ENCODE measurements at regions not wholly inside any gene's neighbourhood (a gene's known extent, or its start where the extent isn't known, plus 50 kb on each side); places are given as distances from the start of the nearest gene placed in this dataset.
A peak's percentile ranks its signal among the peaks of the same experiment; 100 is the strongest.

DNA sequence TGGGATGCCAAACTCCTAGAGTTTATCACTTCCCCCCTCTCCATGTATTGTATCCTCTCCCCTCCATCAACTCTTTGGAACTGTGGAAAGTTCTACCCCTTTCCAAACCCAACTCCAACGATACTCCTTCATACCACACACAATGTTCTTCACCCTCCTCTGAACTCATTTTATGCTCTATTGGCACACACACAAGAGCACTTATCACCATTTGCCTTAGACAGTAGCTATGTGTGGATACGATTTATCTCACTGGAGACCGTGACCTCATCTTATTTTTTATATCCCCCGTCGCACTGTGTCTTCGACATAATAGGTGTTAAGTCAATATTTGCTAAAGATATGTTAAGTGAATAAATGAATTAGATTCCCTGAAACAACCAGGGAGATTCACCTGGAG, 316.5 kb upstream of the PROK2 start:
- Histone ChIP-seq H3K23ac (ENCODE audit: insufficient read length) (no peak overlapping the region), H4K8ac (ENCODE audit: extremely low read depth, insufficient read depth, low read length) (no peak overlapping the region), H3K18ac (ENCODE audit: extremely low read depth, low read length) (no peak overlapping the region), H3K4me3 (ENCODE audit: extremely low read depth in 1 of 4, insufficient read depth in 2 of 4, low read depth in 3 of 4, low read length in 4 of 4) (no peak overlapping the region), H3K79me2 (ENCODE audit: control insufficient read depth in 1 of 2, insufficient read depth in 2 of 2, low read length in 2 of 2) (no peaks in the 10 kb centered on the region), H2BK12ac (ENCODE audit: low read depth, low read length) (no peak overlapping the region), H3K23me2 (ENCODE audit: low read depth, low read length) (peaks cover 8% of the 10 kb centered on the region), H3K27ac (ENCODE audit: low read depth, low read length) (no peak overlapping the region), H3K14ac (ENCODE audit: insufficient read length) (no peak overlapping the region), H3K56ac (replicated peaks; ENCODE audit: insufficient read length, low read depth, low read length) (no peak overlapping the region), H2BK20ac (ENCODE audit: low read length) (no peak overlapping the region), H2BK5ac (ENCODE audit: low read depth, low read length) (no peak overlapping the region), H2BK15ac (ENCODE audit: low read length) (no peak overlapping the region), H3K4ac (replicated peaks; ENCODE audit: insufficient read length, low read depth, low read length) (no peak overlapping the region), H4K20me1 (replicated peaks in 1 of 2; ENCODE audit: control insufficient read depth in 1 of 2, insufficient read depth in 2 of 2, low read length in 2 of 2) (no peaks in the 10 kb centered on the region), H2BK120ac (replicated peaks; ENCODE audit: low read depth, low read length) (no peak overlapping the region), H2AFZ (ENCODE audit: low read length) (no peak overlapping the region), H3K36me3 (ENCODE audit: control insufficient read depth in 2 of 4, insufficient read depth in 4 of 4, low read length in 3 of 4) (no peaks in the 10 kb centered on the region), H3K4me1 (replicated peaks in 1 of 4; ENCODE audit: control insufficient read depth in 3 of 4, insufficient read depth in 4 of 4, low read length in 3 of 4) (peaks cover 0 to 2% (median 0%) of the 10 kb centered on the region in 4 experiments; a peak in 1 of 7 replicates), H3K9ac (replicated peaks in 1 of 4; ENCODE audit: extremely low read depth in 1 of 4, low read depth in 3 of 4, low read length in 3 of 4) (no peak overlapping the region), H3K4me2 (ENCODE audit: insufficient read depth in 1 of 2, low read depth in 2 of 2, low read length in 2 of 2) (peak overlapping the region; percentile 77 to 84; a peak in 2 of 4 replicates), H4K91ac (replicated peaks; ENCODE audit: insufficient read length, low read length) (no peak overlapping the region), H3K27me3 (replicated peaks in 1 of 4; ENCODE audit: control insufficient read depth in 3 of 4, extremely low read depth in 1 of 4, insufficient read depth in 3 of 4, low read length in 3 of 4) (peaks cover 0 to 8% (median 5%) of the 10 kb centered on the region in 4 experiments; a peak in 5 of 7 replicates), H2AK5ac (ENCODE audit: low read depth, low read length) (no peak overlapping the region), H3K9me3 (ENCODE audit: insufficient read depth in 2 of 2, low read depth in 1 of 2, low read length in 1 of 2) (no peaks in the 10 kb centered on the region), H4K5ac (ENCODE audit: insufficient read length, low read depth, low read length) (no peak overlapping the region), H3K79me1 (ENCODE audit: low read depth, low read length) (no peaks in the 10 kb centered on the region)
- 87 to 100% methylated on average over 1 to 6 of the region's 6 CpGs for WGBS, 2 experiments (ENCODE audit: extremely low coverage in 1 of 2, insufficient coverage in 1 of 2, insufficient read length in 1 of 2, insufficient replicate concordance in 2 of 2, low coverage in 1 of 2, low lambda C conversion rate in 2 of 2, missing lambda C conversion rate in 1 of 2)
- ChIA-PET POLR2A (ENCODE audit: partially characterized antibody) (no interaction called here), CTCF (ENCODE audit: partially characterized antibody) (interaction anchor here (1.2 to 2.3 kb wide), 5 partner anchors 9 to 146 kb away, joined by 3 to 6 read pairs (median 4); no protein-coding TSS in a partner anchor)
- TF ChIP-seq, protein P1, sequence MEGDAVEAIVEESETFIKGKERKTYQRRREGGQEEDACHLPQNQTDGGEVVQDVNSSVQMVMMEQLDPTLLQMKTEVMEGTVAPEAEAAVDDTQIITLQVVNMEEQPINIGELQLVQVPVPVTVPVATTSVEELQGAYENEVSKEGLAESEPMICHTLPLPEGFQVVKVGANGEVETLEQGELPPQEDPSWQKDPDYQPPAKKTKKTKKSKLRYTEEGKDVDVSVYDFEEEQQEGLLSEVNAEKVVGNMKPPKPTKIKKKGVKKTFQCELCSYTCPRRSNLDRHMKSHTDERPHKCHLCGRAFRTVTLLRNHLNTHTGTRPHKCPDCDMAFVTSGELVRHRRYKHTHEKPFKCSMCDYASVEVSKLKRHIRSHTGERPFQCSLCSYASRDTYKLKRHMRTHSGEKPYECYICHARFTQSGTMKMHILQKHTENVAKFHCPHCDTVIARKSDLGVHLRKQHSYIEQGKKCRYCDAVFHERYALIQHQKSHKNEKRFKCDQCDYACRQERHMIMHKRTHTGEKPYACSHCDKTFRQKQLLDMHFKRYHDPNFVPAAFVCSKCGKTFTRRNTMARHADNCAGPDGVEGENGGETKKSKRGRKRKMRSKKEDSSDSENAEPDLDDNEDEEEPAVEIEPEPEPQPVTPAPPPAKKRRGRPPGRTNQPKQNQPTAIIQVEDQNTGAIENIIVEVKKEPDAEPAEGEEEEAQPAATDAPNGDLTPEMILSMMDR (IDR thresholded peaks at IDR 0.05; ENCODE audit: control extremely low read depth in 1 of 3, insufficient read depth in 1 of 3, low read depth in 1 of 3, low read length in 3 of 3) = no peak
- no peak for TF ChIP-seq SIX5 (IDR thresholded peaks at IDR 0.05; ENCODE audit: low read depth, low read length)
- no peak for TF ChIP-seq CBX5 (IDR thresholded peaks at IDR 0.05; ENCODE audit: low read depth, low read length)
- TF ChIP-seq RNF2 (IDR thresholded peaks at IDR 0.05; ENCODE audit: borderline replicate concordance, low read depth, low read length, missing control alignments, poor library complexity, severe bottlenecking) = no peak
- DNase-seq (ENCODE audit: low read depth in 1 of 2, low spot score in 2 of 2) (no peak), FAIRE-seq (no peak)

Measured in H1 (cell line).